Mucosa of rectum (tissue), 2 donors: ENCODE measurements at regions not wholly inside any gene's neighbourhood (a gene's known extent, or its start where the extent isn't known, plus 50 kb on each side); places are given as distances from the start of the nearest gene placed in this dataset.

Experiments used
- H3K27ac ChIP-seq, 2 donors: one replicate each; pipeline ENCODE4 v1.7.0; 2013; ENCODE audit warnings: inconsistent platforms in 2 of 2, low read depth in 2 of 2, low read length in 2 of 2
- H3K27me3 ChIP-seq, 2 donors: one replicate each; pipeline ENCODE4 v1.7.0; 2013; ENCODE audit warnings: low read length in 2 of 2; ENCODE audit not compliant: control insufficient read depth in 2 of 2, insufficient read depth in 2 of 2
- H3K36me3 ChIP-seq, 2 donors: one replicate each; pipeline ENCODE4 v1.7.0; 2013; ENCODE audit warnings: low read length in 2 of 2; ENCODE audit not compliant: control insufficient read depth in 2 of 2, insufficient read depth in 2 of 2
- H3K4me1 ChIP-seq, 2 donors: one replicate each; pipeline ENCODE4 v1.7.0; 2013; ENCODE audit warnings: low read length in 2 of 2, mild to moderate bottlenecking in 1 of 2; ENCODE audit not compliant: control insufficient read depth in 2 of 2, insufficient read depth in 2 of 2
- H3K4me3 ChIP-seq, 2 donors: one replicate each; pipeline ENCODE4 v1.7.0; 2013; ENCODE audit warnings: low read length in 2 of 2
- H3K9ac ChIP-seq, 2 donors: one replicate each; pipeline ENCODE4 v1.7.0; 2013; ENCODE audit warnings: low read length in 2 of 2, low read depth in 1 of 2, mild to moderate bottlenecking in 1 of 2
- H3K9me3 ChIP-seq, 2 donors: one replicate each; pipeline ENCODE4 v1.7.0; 2013; ENCODE audit warnings: low read length in 2 of 2; ENCODE audit not compliant: control insufficient read depth in 2 of 2
- donor health status: healthy.
- donor health status: Normal muscosa, but diverticular disease.

DNA sequence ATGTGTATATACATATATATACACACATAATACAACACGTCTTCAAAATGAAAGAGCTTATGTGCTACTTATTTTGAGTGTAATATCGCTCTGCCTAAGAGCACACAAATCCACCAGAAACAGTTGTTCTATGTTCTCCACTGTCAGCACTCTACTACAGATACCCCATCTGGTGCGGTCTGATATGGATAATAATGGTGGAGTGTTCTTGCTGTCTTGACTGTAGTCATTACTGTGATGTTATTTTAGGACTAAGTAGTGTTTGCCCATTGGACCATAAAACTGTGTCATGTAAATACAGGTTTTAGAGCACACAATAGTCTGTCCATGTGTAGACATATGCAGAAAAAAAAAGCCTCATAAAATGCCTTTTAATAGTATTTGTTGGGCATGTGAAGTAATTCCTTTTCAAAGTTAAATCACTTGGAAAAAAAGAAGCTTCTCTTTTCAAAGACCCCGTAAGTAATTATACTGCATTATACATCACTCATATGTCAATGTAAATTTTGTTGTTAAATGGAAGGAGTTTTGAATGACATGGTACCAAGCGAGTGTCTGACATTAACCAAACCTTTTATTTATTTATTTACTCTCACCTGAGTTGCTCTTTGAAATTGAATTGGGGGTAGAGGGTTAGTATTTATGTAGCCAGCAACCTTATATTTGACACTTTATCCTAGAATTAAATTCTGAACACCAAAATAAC is 1249.2 kb upstream of the ZEB2 start:
- no peaks in the 10 kb centered on the region for H3K4me1 ChIP-seq
- no peaks in the 10 kb centered on the region for H3K27me3 ChIP-seq
- H3K36me3 ChIP-seq: no peaks in the 10 kb centered on the region
- H3K27ac ChIP-seq: no peak overlapping the region
- H3K9ac ChIP-seq: no peak overlapping the region
- H3K9me3 ChIP-seq: no peaks in the 10 kb centered on the region
- no peak overlapping the region for H3K4me3 ChIP-seq

DNA sequence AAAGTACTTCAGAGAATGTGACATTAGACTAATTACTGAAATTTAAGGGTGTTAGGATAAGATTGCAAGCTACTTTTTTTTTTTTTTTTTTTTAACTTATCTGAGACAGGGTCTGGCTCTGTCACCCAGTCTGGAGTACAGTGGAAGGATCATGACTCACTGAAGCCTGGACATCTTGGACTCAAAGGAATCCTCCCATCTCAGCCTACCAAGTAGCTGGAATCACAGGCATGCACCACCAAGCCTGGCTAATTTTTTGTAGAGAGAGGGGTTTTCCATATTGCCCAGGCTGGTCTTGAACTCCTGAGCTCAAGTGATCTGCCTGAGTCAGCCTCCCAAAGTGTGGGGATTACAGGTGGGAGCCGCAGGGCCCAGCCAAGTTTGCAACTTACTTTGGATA is 1246.0 kb upstream of the ZEB2 start:
- H3K9me3 ChIP-seq: no peaks in the 10 kb centered on the region
- H3K27ac ChIP-seq: no peak overlapping the region
- H3K4me1 ChIP-seq: no peaks in the 10 kb centered on the region
- H3K4me3 ChIP-seq: no peak overlapping the region
- no peaks in the 10 kb centered on the region for H3K36me3 ChIP-seq
- H3K27me3 ChIP-seq: no peaks in the 10 kb centered on the region
- no peak overlapping the region for H3K9ac ChIP-seq

DNA sequence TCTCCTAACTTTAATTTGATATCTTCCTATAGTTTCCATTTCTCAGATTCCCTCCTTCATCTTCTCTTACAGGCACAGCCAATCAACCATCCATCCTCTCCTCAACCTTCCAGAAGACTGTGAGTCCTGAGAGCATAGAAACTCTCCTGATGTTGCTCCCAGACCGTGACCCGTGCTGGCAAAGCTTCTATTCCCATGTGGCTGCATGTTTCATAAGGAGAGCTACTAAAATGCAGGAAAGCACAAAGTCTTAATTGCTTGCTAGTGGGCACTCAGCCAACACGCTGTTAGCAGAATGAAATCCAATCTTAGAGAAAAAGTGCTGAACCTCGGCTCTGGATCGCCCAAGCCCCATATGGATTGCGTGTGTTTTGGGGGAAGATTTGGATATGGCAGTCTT is 1244.7 kb upstream of the ZEB2 start:
- no peaks in the 10 kb centered on the region for H3K36me3 ChIP-seq
- no peak overlapping the region for H3K9ac ChIP-seq

DNA sequence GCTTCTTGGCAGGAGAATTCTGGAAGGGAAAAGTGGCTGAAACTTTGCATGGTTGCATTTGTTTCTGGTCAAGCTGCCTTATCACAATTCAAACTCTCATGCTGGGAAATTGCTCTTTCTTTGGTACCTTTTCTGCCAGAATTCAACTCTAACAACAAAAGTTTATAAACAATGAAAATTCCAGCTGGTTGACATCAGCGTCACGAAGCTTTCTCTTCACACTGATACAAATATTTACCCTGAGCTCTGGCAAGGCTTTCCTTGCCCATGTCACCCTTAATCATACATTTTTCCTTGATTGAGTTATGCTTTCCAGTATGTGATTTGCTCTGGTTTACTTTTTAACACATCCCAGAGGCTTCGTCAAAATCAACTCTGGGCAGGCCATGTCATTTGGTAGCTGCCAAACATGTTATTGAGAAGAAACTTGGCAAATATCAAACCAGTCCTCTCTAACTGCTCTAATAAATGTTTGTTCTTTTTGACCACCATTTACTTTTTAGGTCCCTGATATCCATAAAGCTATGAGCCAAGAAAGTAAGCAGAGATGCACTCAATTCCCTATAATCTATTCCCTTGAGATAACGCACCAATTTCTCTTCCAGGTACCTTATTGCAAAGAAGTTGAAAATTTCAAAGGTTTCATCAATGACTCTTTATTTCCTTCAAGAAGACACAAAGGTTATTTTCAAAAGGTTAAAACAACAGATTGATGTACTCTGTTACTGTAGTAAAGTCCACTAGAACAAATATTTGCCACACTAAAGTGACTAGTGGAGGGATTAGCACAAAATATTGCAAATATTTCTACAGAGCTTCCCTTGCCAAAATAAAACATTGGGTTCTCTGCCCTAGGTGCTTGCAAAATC is 1241.1 kb upstream of the ZEB2 start:
- Histone ChIP-seq H3K27ac (no peak overlapping the region), H3K27me3 (no peaks in the 10 kb centered on the region), H3K9ac (no peak overlapping the region), H3K9me3 (no peaks in the 10 kb centered on the region), H3K36me3 (no peaks in the 10 kb centered on the region), H3K4me1 (no peaks in the 10 kb centered on the region), H3K4me3 (no peak overlapping the region)

More for the DNA sequence above, 1244.7 kb upstream of the ZEB2 start:
- Histone ChIP-seq H3K9me3 (no peaks in the 10 kb centered on the region), H3K4me1 (no peaks in the 10 kb centered on the region), H3K4me3 (no peak overlapping the region), H3K27ac (no peak overlapping the region), H3K27me3 (no peaks in the 10 kb centered on the region)

DNA sequence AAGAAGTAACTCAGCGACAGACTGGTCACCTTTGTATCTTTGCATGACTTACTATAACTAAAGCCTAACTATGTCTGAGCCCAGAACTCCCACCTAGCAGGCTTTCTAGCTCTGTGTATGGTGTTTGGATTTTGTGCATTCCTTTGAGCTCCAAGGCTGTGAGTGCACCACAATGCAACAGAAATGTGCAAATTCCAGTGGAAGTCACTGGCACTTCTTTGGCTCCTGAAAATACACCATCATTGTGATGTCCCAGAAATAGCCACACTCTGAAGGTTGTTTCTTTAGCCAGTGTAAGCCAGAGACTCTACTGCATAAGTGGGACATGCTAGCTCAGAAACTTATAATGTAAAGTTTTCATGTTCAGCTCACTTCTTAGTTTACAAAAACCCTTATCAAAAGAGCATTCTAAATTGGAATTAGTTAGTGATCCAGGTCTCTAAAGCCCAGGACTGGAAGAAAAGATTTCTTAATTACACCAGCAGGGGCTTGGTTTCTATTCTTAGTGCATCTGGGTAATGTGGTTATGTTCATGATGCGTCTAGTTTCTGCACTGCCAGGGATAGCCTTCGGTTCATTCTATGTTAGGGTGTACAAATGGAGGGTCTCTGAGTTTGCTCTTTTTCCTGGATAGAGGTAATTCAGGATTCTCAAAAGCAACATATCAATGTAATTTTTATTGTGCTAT is 1239.5 kb upstream of the ZEB2 start:
- H3K36me3 ChIP-seq: no peaks in the 10 kb centered on the region
- H3K9me3 ChIP-seq: no peaks in the 10 kb centered on the region
- H3K27ac ChIP-seq: no peak overlapping the region
- H3K27me3 ChIP-seq: no peaks in the 10 kb centered on the region
- H3K4me3 ChIP-seq: no peak overlapping the region
- H3K4me1 ChIP-seq: no peaks in the 10 kb centered on the region
- no peak overlapping the region for H3K9ac ChIP-seq

DNA sequence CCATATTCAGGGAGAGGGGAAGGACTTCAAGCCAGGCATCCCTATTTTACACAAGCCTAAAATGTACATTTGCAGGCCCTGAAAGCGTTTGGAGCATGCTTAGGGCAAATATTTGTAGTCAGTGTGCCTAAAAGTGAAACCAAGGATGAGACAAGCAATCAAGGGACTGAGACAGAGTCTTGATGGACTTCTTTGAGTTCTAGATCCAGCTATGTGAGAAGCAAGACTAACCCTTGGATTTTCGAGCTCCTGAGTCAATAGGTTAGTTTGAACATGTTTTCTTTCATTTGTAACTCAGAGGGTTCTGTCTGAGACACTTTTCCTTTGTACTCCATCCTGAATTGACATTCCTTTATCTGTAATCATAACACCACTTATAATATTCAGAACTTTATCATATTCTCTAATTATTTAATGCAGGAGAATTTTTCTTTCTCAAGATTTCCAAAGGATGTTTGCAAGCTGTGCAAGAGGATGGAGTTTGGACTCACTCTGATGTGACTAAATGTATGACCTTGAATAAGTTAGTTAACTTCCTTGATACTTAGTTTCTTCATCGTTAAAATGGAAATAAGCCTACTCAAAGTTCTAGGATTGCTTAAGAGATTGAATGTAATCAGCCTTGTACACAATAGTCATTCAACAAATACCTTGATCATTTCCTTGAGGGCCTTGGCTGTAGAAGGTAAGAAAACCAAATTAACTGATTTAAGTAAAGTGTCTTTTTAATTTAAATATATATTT is 1237.8 kb upstream of the ZEB2 start:
- H3K27me3 ChIP-seq: no peaks in the 10 kb centered on the region
- no peak overlapping the region for H3K9ac ChIP-seq
- H3K27ac ChIP-seq: no peak overlapping the region
- H3K36me3 ChIP-seq: no peaks in the 10 kb centered on the region
- H3K4me3 ChIP-seq: no peak overlapping the region
- no peaks in the 10 kb centered on the region for H3K9me3 ChIP-seq
- no peaks in the 10 kb centered on the region for H3K4me1 ChIP-seq

DNA sequence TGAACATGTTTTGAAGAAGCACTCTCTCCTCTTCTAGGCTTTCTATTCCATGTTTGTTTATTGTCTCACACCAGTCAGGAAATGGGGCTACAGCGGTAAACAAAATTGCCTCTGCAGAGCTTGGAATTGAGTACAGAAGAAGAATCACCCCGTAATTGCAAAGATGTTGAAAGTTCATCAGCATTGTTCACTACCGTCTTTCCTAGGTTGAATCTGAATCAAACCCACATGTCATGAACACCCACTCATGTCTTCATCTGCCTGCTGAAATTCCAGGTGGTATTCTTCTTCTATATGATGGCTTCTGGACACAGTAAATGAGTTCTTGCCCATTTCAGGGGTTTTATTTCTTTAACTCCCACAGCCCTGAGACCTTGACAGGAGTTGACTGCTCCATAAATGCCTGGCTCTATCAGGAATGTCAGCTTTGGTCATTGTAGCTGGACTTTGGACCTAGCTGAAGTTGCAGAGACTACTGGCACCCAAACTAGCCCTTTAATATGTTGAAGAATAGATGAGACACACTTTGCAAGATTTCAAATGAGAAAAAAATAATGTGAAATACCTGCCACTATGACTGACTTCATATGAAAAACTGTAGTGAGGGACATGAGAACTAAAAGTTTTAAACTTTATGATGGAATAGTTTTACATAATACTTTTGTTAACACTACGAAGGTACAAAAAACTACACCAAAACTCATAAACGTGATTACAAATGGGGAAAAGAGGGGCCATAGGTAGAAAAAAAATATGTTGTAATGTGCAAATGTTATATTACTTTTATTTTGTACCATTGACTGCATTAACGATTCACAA is 1235.3 kb upstream of the ZEB2 start:
- H3K36me3 ChIP-seq: no peaks in the 10 kb centered on the region
- peaks cover 4 to 7% of the 10 kb centered on the region in 2 donors for H3K4me1 ChIP-seq
- H3K27ac ChIP-seq: no peak overlapping the region
- no peak overlapping the region for H3K4me3 ChIP-seq
- H3K9me3 ChIP-seq: no peaks in the 10 kb centered on the region
- H3K27me3 ChIP-seq: no peaks in the 10 kb centered on the region
- no peak overlapping the region for H3K9ac ChIP-seq

DNA sequence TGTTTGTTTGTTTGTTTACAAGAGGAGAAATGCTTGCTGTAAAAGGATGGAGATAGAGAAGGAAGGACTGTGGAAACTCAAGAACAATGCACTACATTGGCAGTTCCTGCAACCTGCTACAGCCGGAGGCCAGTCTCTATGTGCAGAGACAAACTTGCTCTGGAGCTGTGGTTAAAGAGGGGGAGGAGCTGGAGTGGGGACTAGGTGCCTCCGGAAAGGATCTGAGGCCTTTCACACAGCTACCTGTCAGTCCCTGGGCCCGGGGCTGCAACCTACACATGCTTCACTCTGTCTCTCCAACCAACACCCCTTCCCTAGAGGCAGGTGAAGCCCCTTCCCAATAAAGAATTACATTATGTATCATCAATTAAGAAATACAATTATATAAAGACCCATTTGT is 1234.0 kb upstream of the ZEB2 start:
- H3K27ac ChIP-seq: no peak overlapping the region
- no peak overlapping the region for H3K9ac ChIP-seq
- no peak overlapping the region for H3K4me3 ChIP-seq
- peaks cover 4 to 7% of the 10 kb centered on the region in 2 donors for H3K4me1 ChIP-seq
- no peaks in the 10 kb centered on the region for H3K9me3 ChIP-seq
- H3K27me3 ChIP-seq: no peaks in the 10 kb centered on the region
- no peaks in the 10 kb centered on the region for H3K36me3 ChIP-seq

DNA sequence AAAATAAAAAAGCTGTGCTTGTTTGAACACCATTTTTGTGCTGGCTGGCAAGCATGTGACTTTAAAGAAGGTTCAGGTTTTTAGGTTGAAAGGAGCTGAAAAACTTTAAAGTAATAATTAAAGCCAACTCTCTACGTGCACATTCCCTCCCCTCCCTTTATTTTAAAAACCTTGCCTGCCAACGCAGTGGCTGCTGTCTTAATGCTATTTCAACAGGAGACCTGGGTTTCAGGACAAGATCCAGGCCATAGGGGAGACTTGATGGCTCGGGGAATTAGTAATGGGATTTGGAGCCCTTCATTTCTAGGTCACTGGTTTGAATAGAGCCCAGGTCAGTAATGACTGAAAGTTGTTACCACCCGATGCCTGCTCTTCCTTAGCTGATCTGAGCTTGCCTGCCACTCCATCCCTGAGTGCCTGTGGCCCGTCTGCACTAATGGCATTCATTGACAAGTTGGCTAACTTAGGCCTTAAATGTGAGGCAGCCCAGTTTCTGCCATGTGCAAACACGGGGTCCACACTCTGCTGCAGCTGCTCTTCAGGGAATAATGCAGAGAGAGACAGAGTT is 1233.2 kb upstream of the ZEB2 start:
- no peaks in the 10 kb centered on the region for H3K27me3 ChIP-seq
- H3K4me3 ChIP-seq: no peak overlapping the region
- no peaks in the 10 kb centered on the region for H3K36me3 ChIP-seq
- H3K9ac ChIP-seq: no peak overlapping the region
- H3K27ac ChIP-seq: peak overlapping the region in 1 of 2 donors; percentile 49
- H3K4me1 ChIP-seq: peaks cover 4 to 7% of the 10 kb centered on the region in 2 donors
- H3K9me3 ChIP-seq: no peaks in the 10 kb centered on the region
